B cell (primary cell): ENCODE measurements at regions not wholly inside any gene's neighbourhood (a gene's known extent, or its start where the extent isn't known, plus 50 kb on each side); places are given as distances from the start of the nearest gene placed in this dataset.

Experiments used
- ATAC-seq: fragments of 200-7000 bp; cut with Tn5 transposase; one replicate; pipeline ENCODE4 v1.10.0; 2021; ENCODE audit warnings: low read depth, mild to moderate bottlenecking, moderate number of reproducible peaks, moderate library complexity
- CTCF ChIA-PET: fragments of 350-600 bp; sonication (Branson Sonifier 250); formaldehyde crosslinking; loops from one replicate; lab custom pipeline; 2021; ENCODE audit warnings: antibody characterized with exemption, inconsistent platforms; lab: Charles Lee
- POLR2A ChIA-PET: fragments of 350-600 bp; sonication (Branson Sonifier 250); formaldehyde crosslinking; loops from one replicate; lab custom pipeline; 2021; ENCODE audit warnings: antibody characterized with exemption; lab: Charles Lee
- DNase-seq: peaks from one replicate; pipeline ENCODE4 v3.0.0; 2013
- H2AFZ ChIP-seq: 2 replicates; pipeline ENCODE4 v1.6.1; 2012; ENCODE audit warnings: mild to moderate bottlenecking, low read depth, low read length; ENCODE audit not compliant: insufficient read depth, poor library complexity, severe bottlenecking
- H3K27ac ChIP-seq, 2 donors: 1 replicate in 1 of 2; 2 replicates in 1 of 2; pipeline ENCODE4 v1.5.1; 2012 to 2013; ENCODE audit warnings: low read length in 2 of 2, mild to moderate bottlenecking in 2 of 2, moderate library complexity in 1 of 2
- H3K27me3 ChIP-seq, 4 experiments: fragments of 200-600 bp in 1 of 4; sonication (generic) in 1 of 4; replicated peaks in 1 of 4; 1 replicate in 2 of 4; 2 replicates in 2 of 4; pipeline versions ENCODE4 v1.6.1 to v1.7.0; 2013 to 2016; ENCODE audit warnings: low read length in 3 of 4, mild to moderate bottlenecking in 2 of 4, mixed read lengths in 1 of 4, moderate library complexity in 1 of 4; ENCODE audit not compliant: insufficient read depth in 4 of 4, control insufficient read depth in 3 of 4; ENCODE audit errors: control extremely low read depth in 1 of 4
- H3K36me3 ChIP-seq, 2 experiments: replicated peaks in 1 of 2; 1 replicate in 1 of 2; 2 replicates in 1 of 2; pipeline versions ENCODE4 v1.6.1 to v1.7.1; 2013; ENCODE audit warnings: low read length in 1 of 2; ENCODE audit not compliant: insufficient read depth in 2 of 2, control insufficient read depth in 1 of 2; ENCODE audit errors: control extremely low read depth in 1 of 2, extremely low read depth in 1 of 2
- H3K4me1 ChIP-seq, 2 donors: fragments of 200-600 bp in 1 of 2; sonication (generic) in 1 of 2; 1 replicate in 1 of 2; 2 replicates in 1 of 2; pipeline versions ENCODE4 v1.5.1 to v1.6.1; 2013 to 2017; ENCODE audit warnings: low read length in 2 of 2; ENCODE audit not compliant: control insufficient read depth in 2 of 2, insufficient read depth in 2 of 2
- H3K4me2 ChIP-seq: replicated peaks from 2 replicates; pipeline ENCODE3; 2012; ENCODE audit warnings: mild to moderate bottlenecking, low read depth, low read length; ENCODE audit not compliant: poor library complexity, severe bottlenecking
- H3K4me3 ChIP-seq, 5 experiments: fragments of 200-600 bp in 1 of 5; sonication (generic) in 1 of 5; 1 replicate in 3 of 5; 2 replicates in 2 of 5; pipeline versions ENCODE4 v1.5.1 to v1.7.0; 2011 to 2016; ENCODE audit warnings: low read length in 4 of 5, mild to moderate bottlenecking in 4 of 5, low read depth in 2 of 5, control low read depth in 1 of 5, moderate library complexity in 1 of 5; ENCODE audit not compliant: insufficient read depth in 1 of 5; ENCODE audit errors: control extremely low read depth in 1 of 5, extremely low read depth in 1 of 5
- H3K79me2 ChIP-seq: fragments of 200-600 bp; sonication (generic); one replicate; pipeline ENCODE4 v1.6.0; 2016; ENCODE audit warnings: low read length; ENCODE audit not compliant: control insufficient read depth, insufficient read depth
- H3K9ac ChIP-seq: fragments of 200-600 bp; sonication (generic); 2 replicates; pipeline ENCODE4 v1.6.1; 2017; ENCODE audit warnings: mild to moderate bottlenecking, low read length, moderate library complexity
- H3K9me3 ChIP-seq, 3 donors: one replicate each; pipeline versions ENCODE4 v1.6.1 to v1.7.1; 2013; ENCODE audit warnings: low read length in 2 of 3; ENCODE audit not compliant: control insufficient read depth in 2 of 3, insufficient read depth in 1 of 3; ENCODE audit errors: control extremely low read depth in 1 of 3
- H4K20me1 ChIP-seq: 2 replicates; pipeline ENCODE4 v1.6.0; 2012; ENCODE audit warnings: mild to moderate bottlenecking, low read length; ENCODE audit not compliant: insufficient read depth, control insufficient read depth, poor library complexity, severe bottlenecking
- H3K27ac Mint-ChIP-seq: one replicate; pipeline ENCODE4 v1.8.0; 2021; ENCODE audit warnings: mixed read lengths
- H3K27me3 Mint-ChIP-seq: one replicate; pipeline ENCODE4 v1.8.0; 2021; ENCODE audit warnings: mixed read lengths
- H3K4me1 Mint-ChIP-seq: one replicate; pipeline ENCODE4 v1.8.0; 2021; ENCODE audit warnings: mixed read lengths
- H3K4me3 Mint-ChIP-seq: one replicate; pipeline ENCODE4 v1.8.0; 2021; ENCODE audit warnings: mixed read lengths
- H3K9me3 Mint-ChIP-seq: one replicate; pipeline ENCODE4 v1.8.0; 2022; ENCODE audit warnings: mixed read lengths; ENCODE audit not compliant: insufficient read depth
- CTCF ChIP-seq: fragments of 200-600 bp; IDR thresholded peaks from one replicate; pipeline ENCODE4 v1.8.0; 2022; ENCODE audit warnings: antibody characterized with exemption, mild to moderate bottlenecking
- EZH2 ChIP-seq: IDR thresholded peaks from 2 replicates; pipeline ENCODE4 v1.6.1; 2012; ENCODE audit warnings: borderline replicate concordance, low read depth, mild to moderate bottlenecking, moderate library complexity, low read length; ENCODE audit not compliant: insufficient read depth, poor library complexity, severe bottlenecking
- WGBS: methylation state at CpG from one replicate; pipeline ENCODE4 v1.1.5; 2013; ENCODE audit warnings: missing lambda C conversion rate; ENCODE audit not compliant: insufficient coverage; 5-methylcytosine and 5-hydroxymethylcytosine counted together
- intact Hi-C: fragments of 100-400 bp; cut with micrococcal nuclease; formaldehyde crosslinking; loops from one replicate; pipeline ENCODE4 v1.10.0; 2022

GRCh38 chr6:40293460-40294185 is 293.5 kb downstream of the LRFN2 start:
- Histone ChIP-seq H2AFZ (no peak overlapping the region), H4K20me1 (no peaks in the 10 kb centered on the region), H3K27ac (no peak overlapping the region), H3K4me1 (no peaks in the 10 kb centered on the region), H3K9ac (no peak overlapping the region), H3K27me3 (peaks cover 0 to 9% (median 3%) of the 10 kb centered on the region in 4 experiments), H3K79me2 (no peaks in the 10 kb centered on the region), H3K4me3 (no peak overlapping the region), H3K9me3 (peaks cover 0 to 10% (median 0%) of the 10 kb centered on the region in 3 donors), H3K36me3 (no peaks in the 10 kb centered on the region), H3K4me2 (no peak overlapping the region)
- intact Hi-C loops, result no loop called here
- ChIA-PET CTCF (no interaction called here), POLR2A (no interaction called here)
- no peaks in the 10 kb centered on the region for H3K4me1 Mint-ChIP-seq
- no peak overlapping the region for H3K4me3 Mint-ChIP-seq
- no peak for DNase-seq
- no peak overlapping the region for H3K27ac Mint-ChIP-seq
- peaks cover 16% of the 10 kb centered on the region for H3K27me3 Mint-ChIP-seq
- H3K9me3 Mint-ChIP-seq, result peaks cover 3% of the 10 kb centered on the region
- ATAC-seq, result no peak
- no peak for TF ChIP-seq CTCF
- TF ChIP-seq EZH2, result no peak
- 67% methylated on average over 7 of the region's 10 CpGs for WGBS

GRCh38 chr6:40293060-40293459 is 294.1 kb downstream of the LRFN2 start:
- no peak overlapping the region for H3K27ac Mint-ChIP-seq
- POLR2A ChIA-PET, result no interaction called here
- peaks cover 1% of the 10 kb centered on the region for H3K9me3 Mint-ChIP-seq
- no peaks in the 10 kb centered on the region for H3K4me1 ChIP-seq
- no peaks in the 10 kb centered on the region for H4K20me1 ChIP-seq
- CTCF ChIA-PET, result no interaction called here
- H3K4me2 ChIP-seq, result no peak overlapping the region
- DNase-seq (no peak), ATAC-seq (no peak)
- no peak overlapping the region for H2AFZ ChIP-seq
- H3K4me3 Mint-ChIP-seq, result no peak overlapping the region
- no peak overlapping the region for H3K27ac ChIP-seq
- no peak overlapping the region for H3K9ac ChIP-seq
- TF ChIP-seq CTCF (no peak), EZH2 (no peak)
- peaks cover 0 to 9% (median 3%) of the 10 kb centered on the region in 4 experiments for H3K27me3 ChIP-seq
- peaks cover 20% of the 10 kb centered on the region for H3K27me3 Mint-ChIP-seq
- intact Hi-C loops, result no loop called here
- H3K9me3 ChIP-seq, result peaks cover 0 to 6% (median 0%) of the 10 kb centered on the region in 3 donors
- H3K36me3 ChIP-seq, result no peaks in the 10 kb centered on the region
- WGBS, result no CpG with 5 or more reads among the region's 1 CpG
- no peaks in the 10 kb centered on the region for H3K79me2 ChIP-seq
- no peak overlapping the region for H3K4me3 ChIP-seq
- no peaks in the 10 kb centered on the region for H3K4me1 Mint-ChIP-seq
